Loucy (cell line): ENCODE measurements at regions not wholly inside any gene's neighbourhood (a gene's known extent, or its start where the extent isn't known, plus 50 kb on each side); places are given as distances from the start of the nearest gene placed in this dataset.
A peak's percentile ranks its signal among the peaks of the same experiment; 100 is the strongest.

Experiments used
- H2AFZ ChIP-seq: fragments of 200-600 bp; sonication (generic); 2 replicates; pipeline ENCODE4 v1.6.0; 2016; ENCODE audit warnings: antibody characterized with exemption, mild to moderate bottlenecking, low read length, moderate library complexity
- H3F3A ChIP-seq: fragments of 200-600 bp; 2 replicates; pipeline ENCODE4 v1.6.0; 2016; ENCODE audit warnings: antibody characterized with exemption, low read depth, mild to moderate bottlenecking
- H3K27me3 ChIP-seq: fragments of 200-600 bp; sonication (generic); 2 replicates; pipeline ENCODE4 v1.6.1; 2014; ENCODE audit warnings: low read length, mild to moderate bottlenecking; ENCODE audit not compliant: insufficient read depth, poor library complexity, severe bottlenecking
- H3K36me3 ChIP-seq: fragments of 200-600 bp; sonication (generic); 2 replicates; pipeline ENCODE4 v1.6.1; 2016; ENCODE audit warnings: low read length; ENCODE audit not compliant: insufficient read depth
- H3K4me1 ChIP-seq: fragments of 200-600 bp; sonication (generic); 2 replicates; pipeline ENCODE4 v1.5.1; 2014; ENCODE audit warnings: low read length, mild to moderate bottlenecking; ENCODE audit not compliant: insufficient read depth, poor library complexity, severe bottlenecking
- H3K4me2 ChIP-seq: fragments of 200-600 bp; sonication (generic); 2 replicates; pipeline ENCODE4 v1.6.0; 2014; ENCODE audit warnings: antibody characterized with exemption, low read length, low read depth, mild to moderate bottlenecking; ENCODE audit not compliant: poor library complexity, severe bottlenecking
- H3K4me3 ChIP-seq: fragments of 200-600 bp; sonication (generic); 2 replicates; pipeline ENCODE4 v1.5.1; 2014; ENCODE audit warnings: low read length, mild to moderate bottlenecking, mixed read lengths; ENCODE audit not compliant: poor library complexity, severe bottlenecking
- H3K79me2 ChIP-seq: fragments of 200-600 bp; sonication (generic); 2 replicates; pipeline ENCODE4 v1.6.1; 2014; ENCODE audit warnings: low read length; ENCODE audit not compliant: insufficient read depth
- H3K9ac ChIP-seq: fragments of 200-600 bp; sonication (generic); 2 replicates; pipeline ENCODE4 v1.6.0; 2014; ENCODE audit warnings: mild to moderate bottlenecking, low read depth, low read length, moderate library complexity; ENCODE audit not compliant: poor library complexity, severe bottlenecking
- H3K9me2 ChIP-seq: fragments of 200-600 bp; sonication (generic); replicated peaks from 2 replicates; pipeline ENCODE4 v1.6.1; 2016; ENCODE audit warnings: low read depth, low read length, mixed read lengths
- H3K9me3 ChIP-seq: fragments of 200-600 bp; sonication (generic); 2 replicates; pipeline ENCODE4 v1.6.1; 2014; ENCODE audit warnings: mild to moderate bottlenecking, antibody characterized with exemption, low read length, low read depth; ENCODE audit not compliant: insufficient read depth
- H4K20me1 ChIP-seq: fragments of 200-600 bp; sonication (generic); 2 replicates; pipeline ENCODE4 v1.6.0; 2014; ENCODE audit warnings: antibody characterized with exemption, low read length, mild to moderate bottlenecking; ENCODE audit not compliant: insufficient read depth, poor library complexity, severe bottlenecking
- EZH2phosphoT487 ChIP-seq: fragments of 200-600 bp; IDR thresholded peaks from 2 replicates; pipeline ENCODE4 v1.6.1; 2018; ENCODE audit warnings: antibody characterized with exemption, mild to moderate bottlenecking, moderate library complexity, borderline replicate concordance
- TF ChIP-seq, protein P1 (sequence below): fragments of 200-600 bp; sonication (generic); conservative IDR thresholded peaks from 2 replicates; pipeline ENCODE4 v1.5.1; 2014; ENCODE audit warnings: mild to moderate bottlenecking, antibody characterized with exemption, low read length

DNA sequence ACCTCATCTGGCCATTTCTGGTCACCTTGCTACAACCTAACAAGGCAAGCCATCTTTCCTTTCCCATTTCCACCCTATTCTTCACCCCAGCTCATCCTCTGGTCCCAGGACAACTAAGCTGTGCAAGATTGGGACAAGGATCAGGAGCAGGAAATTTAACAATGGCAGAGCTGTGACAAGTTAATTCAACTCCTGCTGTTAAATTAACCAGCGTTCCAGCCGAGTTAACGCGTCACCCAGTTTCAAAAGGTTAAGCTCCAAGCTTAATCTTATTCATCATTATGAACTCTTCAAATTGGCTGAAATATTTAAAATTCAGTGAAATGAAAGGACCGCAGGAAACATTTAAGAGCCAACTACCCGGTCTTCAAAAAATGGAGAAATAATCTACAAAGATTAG, 231.9 kb downstream of the GRB14 start:
- Histone ChIP-seq H3F3A (no peaks in the 10 kb centered on the region), H3K9ac (no peak overlapping the region), H3K79me2 (no peaks in the 10 kb centered on the region), H3K36me3 (no peaks in the 10 kb centered on the region), H2AFZ (no peak overlapping the region), H3K9me2 (no peaks in the 10 kb centered on the region), H3K4me1 (peaks cover 11% of the 10 kb centered on the region), H3K4me2 (no peak overlapping the region), H4K20me1 (no peaks in the 10 kb centered on the region), H3K27me3 (no peaks in the 10 kb centered on the region), H3K4me3 (no peak overlapping the region), H3K9me3 (no peaks in the 10 kb centered on the region)
- TF ChIP-seq EZH2phosphoT487: no peak
- TF ChIP-seq, protein P1, sequence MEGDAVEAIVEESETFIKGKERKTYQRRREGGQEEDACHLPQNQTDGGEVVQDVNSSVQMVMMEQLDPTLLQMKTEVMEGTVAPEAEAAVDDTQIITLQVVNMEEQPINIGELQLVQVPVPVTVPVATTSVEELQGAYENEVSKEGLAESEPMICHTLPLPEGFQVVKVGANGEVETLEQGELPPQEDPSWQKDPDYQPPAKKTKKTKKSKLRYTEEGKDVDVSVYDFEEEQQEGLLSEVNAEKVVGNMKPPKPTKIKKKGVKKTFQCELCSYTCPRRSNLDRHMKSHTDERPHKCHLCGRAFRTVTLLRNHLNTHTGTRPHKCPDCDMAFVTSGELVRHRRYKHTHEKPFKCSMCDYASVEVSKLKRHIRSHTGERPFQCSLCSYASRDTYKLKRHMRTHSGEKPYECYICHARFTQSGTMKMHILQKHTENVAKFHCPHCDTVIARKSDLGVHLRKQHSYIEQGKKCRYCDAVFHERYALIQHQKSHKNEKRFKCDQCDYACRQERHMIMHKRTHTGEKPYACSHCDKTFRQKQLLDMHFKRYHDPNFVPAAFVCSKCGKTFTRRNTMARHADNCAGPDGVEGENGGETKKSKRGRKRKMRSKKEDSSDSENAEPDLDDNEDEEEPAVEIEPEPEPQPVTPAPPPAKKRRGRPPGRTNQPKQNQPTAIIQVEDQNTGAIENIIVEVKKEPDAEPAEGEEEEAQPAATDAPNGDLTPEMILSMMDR: no peak

GRCh38 chr2:164388511-164388910, 232.8 kb downstream of the GRB14 start:
- no peak for TF ChIP-seq EZH2phosphoT487
- no peak overlapping the region for H3K4me3 ChIP-seq
- H3K4me1 ChIP-seq: peaks cover 11% of the 10 kb centered on the region
- peak overlapping the region; percentile 64 for H2AFZ ChIP-seq
- H3K9ac ChIP-seq: no peak overlapping the region
- H3K4me2 ChIP-seq: peak overlapping the region; percentile 15
- H3K9me3 ChIP-seq: no peaks in the 10 kb centered on the region
- no peaks in the 10 kb centered on the region for H3K79me2 ChIP-seq
- no peaks in the 10 kb centered on the region for H3K9me2 ChIP-seq
- no peaks in the 10 kb centered on the region for H3K36me3 ChIP-seq
- no peaks in the 10 kb centered on the region for H4K20me1 ChIP-seq
- no peaks in the 10 kb centered on the region for H3K27me3 ChIP-seq
- H3F3A ChIP-seq: no peaks in the 10 kb centered on the region

DNA sequence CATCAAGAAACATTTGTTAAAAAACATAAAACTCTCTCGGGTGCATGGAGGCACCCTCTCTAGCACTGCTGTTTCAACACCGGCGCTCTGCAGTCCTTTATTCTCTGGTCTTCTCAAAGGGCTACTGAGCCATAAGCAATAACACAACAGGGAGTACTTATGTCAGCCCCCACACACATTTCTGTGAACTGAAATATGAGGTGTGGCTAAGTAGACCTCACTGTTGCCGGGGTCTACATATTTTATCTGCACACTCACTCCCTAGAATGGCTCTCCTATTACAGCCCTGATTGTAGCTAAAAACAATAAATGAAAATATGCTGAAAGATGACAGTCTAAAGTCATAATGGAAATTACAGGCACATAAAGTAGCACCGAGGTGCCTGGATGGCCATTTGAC, 235.1 kb downstream of the GRB14 start:
- Histone ChIP-seq H3K9me2 (no peaks in the 10 kb centered on the region), H2AFZ (no peak overlapping the region)

GRCh38 chr2:164384434-164384833, 236.8 kb downstream of the GRB14 start:
- no peaks in the 10 kb centered on the region for H3K27me3 ChIP-seq
- no peaks in the 10 kb centered on the region for H4K20me1 ChIP-seq
- no peak overlapping the region for H3K4me3 ChIP-seq
- no peak overlapping the region for H3K4me2 ChIP-seq
- H3K36me3 ChIP-seq: no peaks in the 10 kb centered on the region
- no peak overlapping the region for H2AFZ ChIP-seq
- peaks cover 11% of the 10 kb centered on the region for H3K4me1 ChIP-seq
- H3K79me2 ChIP-seq: no peaks in the 10 kb centered on the region
- no peaks in the 10 kb centered on the region for H3F3A ChIP-seq
- no peaks in the 10 kb centered on the region for H3K9me2 ChIP-seq
- no peak for TF ChIP-seq EZH2phosphoT487
- TF ChIP-seq, protein P1: no peak
- H3K9ac ChIP-seq: no peak overlapping the region
- no peaks in the 10 kb centered on the region for H3K9me3 ChIP-seq

More for the DNA sequence above, 235.1 kb downstream of the GRB14 start:
- H3K4me3 ChIP-seq: no peak overlapping the region
- H3K9me3 ChIP-seq: no peaks in the 10 kb centered on the region
- H4K20me1 ChIP-seq: no peaks in the 10 kb centered on the region
- H3K4me2 ChIP-seq: no peak overlapping the region
- H3F3A ChIP-seq: no peaks in the 10 kb centered on the region
- no peaks in the 10 kb centered on the region for H3K36me3 ChIP-seq
- peaks cover 11% of the 10 kb centered on the region for H3K4me1 ChIP-seq
- no peaks in the 10 kb centered on the region for H3K79me2 ChIP-seq
- H3K27me3 ChIP-seq: no peaks in the 10 kb centered on the region
- TF ChIP-seq EZH2phosphoT487: no peak
- TF ChIP-seq, protein P1: no peak
- no peak overlapping the region for H3K9ac ChIP-seq
